PFSK-1 (cell line): ENCODE measurements at regions not wholly inside any gene's neighbourhood (a gene's known extent, or its start where the extent isn't known, plus 50 kb on each side); places are given as distances from the start of the nearest gene placed in this dataset.

ENCODE experiments used
- FOXP2 ChIP-seq: optimal IDR thresholded peaks from 2 replicates; pipeline ENCODE3; 2011; ENCODE audit warnings: borderline replicate concordance, control low read depth, inconsistent platforms; ENCODE audit not compliant: insufficient read depth; ENCODE audit errors: extremely low read length, extremely low read depth
- POLR2AphosphoS5 ChIP-seq: IDR thresholded peaks from 2 replicates; pipeline ENCODE4 v1.6.1; 2012; ENCODE audit warnings: low read depth, mild to moderate bottlenecking, control low read depth, low read length, moderate library complexity
- REST ChIP-seq, 2 experiments: IDR thresholded peaks; 2 replicates each; pipeline versions ENCODE4 v1.6.1 to v1.8.0; 2011 to 2012; ENCODE audit warnings: low read depth in 2 of 2, low read length in 2 of 2, control low read depth in 1 of 2, inconsistent platforms in 1 of 2, mild to moderate bottlenecking in 1 of 2, moderate library complexity in 1 of 2; ENCODE audit not compliant: insufficient read depth in 1 of 2
- SIN3A ChIP-seq: IDR thresholded peaks from 2 replicates; pipeline ENCODE4 v1.6.1; 2012; ENCODE audit warnings: mild to moderate bottlenecking, low read length, moderate library complexity, borderline replicate concordance; ENCODE audit not compliant: insufficient read depth
- TAF1 ChIP-seq: IDR thresholded peaks from 2 replicates; pipeline ENCODE4 v1.6.1; 2012; ENCODE audit warnings: low read length, control low read depth, borderline replicate concordance; ENCODE audit not compliant: insufficient read depth

- TF ChIP-seq POLR2AphosphoS5 (no peak), REST (IDR thresholded peaks at IDR 0.05; ENCODE audit: insufficient read depth in 1 of 2, low read depth in 2 of 2, low read length in 2 of 2) (no peak), SIN3A (no peak), TAF1 (no peak), FOXP2 (no peak)
Measured at GRCh38 chr5:39495227-39495626, 70.4 kb upstream of the DAB2 start.
